ENCODE measurements at regions not wholly inside any gene's neighbourhood (a gene's known extent, or its start where the extent isn't known, plus 50 kb on each side); places are given as distances from the start of the nearest gene placed in this dataset.
"Not testable (repeated sequence)": the region's sequence is repeated elsewhere in the genome, so short reads cannot be mapped to it uniquely, and the experiment has no call there.

DNA sequence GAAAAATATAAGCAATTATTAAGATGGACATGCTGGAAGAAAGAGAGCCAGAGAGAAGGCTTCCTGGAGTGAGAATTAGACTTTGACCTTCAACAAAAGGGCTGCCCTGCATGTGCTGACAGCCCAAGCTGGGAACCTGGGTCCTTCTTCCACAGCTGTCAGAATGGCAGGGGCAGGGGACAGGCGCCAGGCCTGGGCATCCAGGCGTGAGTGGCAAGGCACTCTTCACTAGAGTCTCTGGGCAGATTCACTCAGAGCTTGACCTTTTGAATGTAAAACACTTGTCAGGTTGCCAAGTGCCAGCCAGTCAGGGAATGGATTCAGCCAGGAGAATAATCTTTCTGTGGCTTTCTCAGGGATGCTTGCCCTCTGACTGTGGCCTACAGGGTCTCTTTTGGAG is 119.1 kb upstream of the CLINT1 start:
- Histone ChIP-seq H3K4me1 (replicated peaks) (no peaks in the 10 kb centered on the region), H3K27me3 (replicated peaks) (no peaks in the 10 kb centered on the region), H3K9me3 (replicated peaks) (no peaks in the 10 kb centered on the region), H3K4me3 (no peak overlapping the region), H3K36me3 (no peaks in the 10 kb centered on the region), H3K27ac (no peak overlapping the region)
- no peak for DNase-seq (ENCODE audit: low read depth in 1 of 2, low spot score in 2 of 2)

DNA sequence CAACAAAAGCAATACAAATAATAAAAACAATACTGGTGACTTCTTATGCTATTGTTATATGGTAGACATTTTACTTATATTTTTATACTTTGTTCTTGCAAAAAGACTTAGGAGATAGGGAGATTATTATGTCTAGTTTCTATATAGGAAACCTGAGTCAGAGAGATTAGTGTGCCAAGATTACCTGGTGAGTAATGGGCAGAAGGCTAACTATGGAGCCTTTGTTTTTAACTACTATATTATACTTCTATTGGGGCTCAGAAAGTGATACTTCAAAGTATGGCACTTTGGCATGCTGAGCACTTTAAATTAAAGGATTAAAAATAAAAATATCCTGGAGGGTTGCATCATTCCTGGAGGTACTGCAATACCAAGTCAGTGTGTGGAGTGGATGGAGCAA is 117.5 kb upstream of the CLINT1 start:
- Histone ChIP-seq H3K27me3 (replicated peaks) (no peaks in the 10 kb centered on the region), H3K9me3 (replicated peaks) (no peaks in the 10 kb centered on the region), H3K4me1 (replicated peaks) (no peaks in the 10 kb centered on the region), H3K36me3 (no peaks in the 10 kb centered on the region), H3K4me3 (no peak overlapping the region), H3K27ac (no peak overlapping the region)
- DNase-seq (ENCODE audit: low read depth in 1 of 2, low spot score in 2 of 2) = no peak

DNA sequence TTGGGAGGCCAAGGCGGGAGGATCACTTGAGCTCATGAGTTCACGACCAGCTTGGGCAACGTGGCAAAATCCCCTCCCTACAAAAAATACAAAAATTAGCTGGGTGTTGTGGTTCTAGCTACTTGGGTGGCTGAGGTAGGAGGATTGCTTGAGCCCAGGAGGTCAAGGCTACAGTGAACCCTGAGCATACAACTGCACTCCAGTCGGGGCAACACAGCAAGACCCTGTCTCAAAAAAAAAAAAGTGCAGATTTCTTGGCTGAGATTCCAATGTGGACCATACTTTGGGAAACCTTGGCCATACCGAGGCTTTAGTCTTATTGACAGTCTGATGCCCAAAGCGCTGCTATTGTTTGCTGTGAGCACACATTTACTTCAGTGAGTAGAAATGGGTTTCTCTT is 113.6 kb upstream of the CLINT1 start:
- Histone ChIP-seq H3K36me3 (no peaks in the 10 kb centered on the region), H3K27me3 (replicated peaks) (no peaks in the 10 kb centered on the region), H3K4me1 (replicated peaks) (no peaks in the 10 kb centered on the region), H3K9me3 (replicated peaks) (no peaks in the 10 kb centered on the region), H3K4me3 (no peak overlapping the region), H3K27ac (no peak overlapping the region)
- DNase-seq (ENCODE audit: low read depth in 1 of 2, low spot score in 2 of 2) = no peak

DNA sequence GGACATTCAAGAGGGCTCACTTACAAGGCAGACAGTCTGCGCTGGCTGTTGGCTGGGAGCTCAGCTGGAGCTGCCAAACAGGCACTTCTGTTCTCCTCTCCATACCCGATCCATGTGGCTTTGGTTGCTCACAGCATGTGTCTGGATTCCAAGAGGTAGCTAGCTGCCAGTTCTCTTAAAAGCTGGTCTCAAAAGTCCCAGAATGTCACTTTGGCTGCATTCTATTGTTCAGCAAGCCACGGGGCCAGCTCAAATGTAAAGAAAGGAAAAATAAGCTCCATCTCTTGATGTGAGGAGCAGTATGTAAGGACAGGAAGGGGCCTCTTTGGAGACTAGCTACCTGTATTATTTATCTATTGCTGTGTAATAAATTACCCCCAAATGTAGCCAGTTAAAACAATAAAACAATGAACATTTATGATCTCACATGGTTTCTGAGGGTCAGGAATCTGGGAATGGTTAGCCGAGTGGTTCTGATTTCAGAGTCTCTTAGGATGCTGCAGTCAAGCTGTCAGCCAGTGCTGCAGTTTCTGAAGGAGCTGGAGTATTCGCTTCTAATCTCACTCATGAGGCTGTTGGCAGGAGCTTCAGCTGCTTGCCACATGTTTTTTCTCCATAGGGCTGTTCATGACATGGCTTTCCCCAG is 112.7 kb upstream of the CLINT1 start:
- no peak for DNase-seq (ENCODE audit: low read depth in 1 of 2, low spot score in 2 of 2)
- H3K4me3 ChIP-seq = no peak overlapping the region
- H3K27me3 ChIP-seq (replicated peaks) = no peaks in the 10 kb centered on the region
- no peaks in the 10 kb centered on the region for H3K36me3 ChIP-seq
- H3K4me1 ChIP-seq (replicated peaks) = no peaks in the 10 kb centered on the region
- no peak overlapping the region for H3K27ac ChIP-seq
- no peaks in the 10 kb centered on the region for H3K9me3 ChIP-seq (replicated peaks)

DNA sequence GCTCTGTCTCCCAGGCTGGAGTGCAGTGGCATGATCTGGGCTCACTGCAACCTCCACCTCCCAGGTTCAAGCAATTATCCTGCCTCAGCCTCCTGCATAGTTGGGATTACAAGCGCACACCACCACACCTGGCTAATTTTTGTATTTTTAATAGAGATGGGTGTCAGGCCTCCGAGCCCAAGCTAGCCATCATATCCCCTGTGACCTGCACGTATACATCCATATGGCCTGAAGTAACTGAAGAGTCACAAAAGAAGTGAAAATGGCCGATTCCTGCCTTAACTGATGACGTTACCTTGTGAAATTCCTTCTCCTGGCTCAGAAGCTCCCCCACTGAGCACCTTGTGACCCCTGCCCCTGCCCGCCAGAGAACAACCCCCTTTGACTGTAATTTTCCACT is 109.6 kb upstream of the CLINT1 start:
- not testable (repeated sequence) for H3K36me3 ChIP-seq; H3K4me1 ChIP-seq (replicated peaks); H3K9me3 ChIP-seq (replicated peaks); DNase-seq (ENCODE audit: low read depth in 1 of 2, low spot score in 2 of 2); H3K4me3 ChIP-seq; H3K27me3 ChIP-seq (replicated peaks); H3K27ac ChIP-seq

DNA sequence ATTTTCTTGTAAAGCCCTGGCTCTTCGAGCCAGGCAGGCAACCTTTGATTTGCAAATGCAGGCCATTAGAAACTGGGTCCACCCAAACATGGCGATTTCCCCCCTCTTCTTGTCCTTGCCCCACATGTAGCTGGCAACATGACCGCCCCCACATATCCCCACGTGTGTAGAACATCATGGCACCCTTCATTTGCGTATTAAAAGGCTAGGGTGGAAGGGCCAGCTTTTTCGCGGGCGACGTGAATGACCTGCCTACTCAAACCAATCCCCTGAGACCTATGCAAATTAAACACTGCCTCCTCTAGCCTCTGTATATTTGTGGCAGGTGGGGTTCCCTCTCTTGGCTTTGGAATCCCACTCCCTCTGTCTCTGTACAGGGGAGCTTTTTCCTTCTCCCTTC is 107.0 kb upstream of the CLINT1 start:
- no peak overlapping the region for H3K4me3 ChIP-seq
- no peak for DNase-seq (ENCODE audit: low read depth in 1 of 2, low spot score in 2 of 2)
- no peaks in the 10 kb centered on the region for H3K4me1 ChIP-seq (replicated peaks)
- H3K27me3 ChIP-seq (replicated peaks) = peaks cover 4% of the 10 kb centered on the region; the same call in 1 of the 2 replicates
- no peaks in the 10 kb centered on the region for H3K36me3 ChIP-seq
- no peaks in the 10 kb centered on the region for H3K9me3 ChIP-seq (replicated peaks)
- H3K27ac ChIP-seq = no peak overlapping the region

DNA sequence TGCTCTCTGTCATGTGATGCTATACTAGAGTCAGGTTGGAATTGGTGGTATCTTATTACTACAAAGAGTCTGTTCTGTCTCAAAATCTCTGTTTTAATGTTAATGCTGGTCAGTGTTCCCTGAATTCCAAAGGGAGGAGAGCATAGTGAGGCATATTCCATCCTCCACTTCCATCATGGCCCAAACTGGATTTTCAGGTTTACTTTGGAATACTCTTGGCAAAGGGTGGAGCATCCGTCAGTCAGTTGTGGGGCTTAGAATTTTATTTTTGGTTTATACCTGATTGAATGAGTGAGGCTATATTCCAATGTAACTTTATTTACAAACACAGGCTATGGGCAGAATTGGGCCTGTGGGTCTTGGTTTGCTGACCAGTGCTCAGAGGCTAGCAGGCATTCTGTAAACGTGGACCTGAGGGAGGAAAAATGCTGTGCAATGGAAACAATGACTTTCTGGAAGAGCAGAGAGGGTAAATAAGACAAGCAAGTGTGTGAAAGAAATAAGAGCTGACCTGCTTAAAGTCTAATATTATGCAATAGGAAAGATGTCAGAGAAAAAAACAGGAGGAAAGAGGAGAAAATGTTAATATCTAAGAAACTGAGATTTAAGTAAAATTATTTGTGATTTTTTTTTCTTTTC is 106.2 kb upstream of the CLINT1 start:
- H3K9me3 ChIP-seq (replicated peaks) = no peaks in the 10 kb centered on the region

DNA sequence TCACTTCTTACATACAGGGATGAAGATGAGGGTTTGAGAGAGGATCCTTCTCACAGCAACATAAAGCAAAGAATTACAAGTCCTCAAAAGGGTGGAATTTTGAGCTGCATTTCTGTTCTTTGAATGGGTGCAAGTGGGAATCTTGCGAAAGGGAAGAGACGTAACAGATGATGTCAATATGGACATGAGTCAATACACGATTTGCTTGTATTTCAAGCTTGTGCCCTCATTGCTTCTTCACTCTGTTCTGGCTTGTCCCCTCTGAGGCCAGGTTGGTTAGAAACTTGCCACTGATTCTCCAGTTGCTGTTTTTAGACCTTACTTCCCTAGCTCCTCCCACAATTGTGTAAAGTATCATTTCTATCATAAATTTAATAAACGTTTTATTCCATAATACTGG is 104.8 kb upstream of the CLINT1 start:
- no peaks in the 10 kb centered on the region for H3K4me1 ChIP-seq (replicated peaks)
- H3K27ac ChIP-seq = no peak overlapping the region
- no peaks in the 10 kb centered on the region for H3K36me3 ChIP-seq
- H3K27me3 ChIP-seq (replicated peaks) = peaks cover 4% of the 10 kb centered on the region; the same call in 1 of the 2 replicates
- no peaks in the 10 kb centered on the region for H3K9me3 ChIP-seq (replicated peaks)
- H3K4me3 ChIP-seq = no peak overlapping the region
- DNase-seq (ENCODE audit: low read depth in 1 of 2, low spot score in 2 of 2) = no peak

More for the DNA sequence above, 106.2 kb upstream of the CLINT1 start:
- Histone ChIP-seq H3K36me3 (no peaks in the 10 kb centered on the region), H3K4me3 (no peak overlapping the region), H3K27ac (no peak overlapping the region), H3K4me1 (replicated peaks) (no peaks in the 10 kb centered on the region), H3K27me3 (replicated peaks) (peaks cover 4% of the 10 kb centered on the region; the same call in 1 of the 2 replicates)
- DNase-seq (ENCODE audit: low read depth in 1 of 2, low spot score in 2 of 2) = no peak

DNA sequence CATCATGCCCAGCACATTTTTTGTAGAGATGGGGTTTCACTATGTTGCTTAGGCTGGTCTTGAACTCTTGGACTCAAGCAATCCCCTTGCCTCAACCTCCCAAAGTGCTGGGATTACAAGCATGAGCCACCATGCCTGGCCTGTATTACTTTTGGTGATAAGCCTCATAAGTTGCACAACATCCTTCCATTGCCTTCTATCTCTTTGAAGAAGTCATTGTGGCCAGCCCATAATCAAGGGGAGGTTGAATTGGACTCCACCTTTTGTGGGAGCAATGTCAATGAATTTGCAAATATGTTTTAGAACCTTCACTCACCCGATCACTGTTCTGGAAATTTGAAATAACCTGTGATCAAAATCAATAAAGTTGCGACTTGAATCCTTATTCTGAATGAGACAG is 104.3 kb upstream of the CLINT1 start:
- Histone ChIP-seq H3K9me3 (replicated peaks) (no peaks in the 10 kb centered on the region), H3K4me3 (no peak overlapping the region), H3K27me3 (replicated peaks) (peaks cover 4% of the 10 kb centered on the region; the same call in 1 of the 2 replicates), H3K4me1 (replicated peaks) (no peaks in the 10 kb centered on the region), H3K27ac (no peak overlapping the region), H3K36me3 (no peaks in the 10 kb centered on the region)
- DNase-seq (ENCODE audit: low read depth in 1 of 2, low spot score in 2 of 2) = no peak

DNA sequence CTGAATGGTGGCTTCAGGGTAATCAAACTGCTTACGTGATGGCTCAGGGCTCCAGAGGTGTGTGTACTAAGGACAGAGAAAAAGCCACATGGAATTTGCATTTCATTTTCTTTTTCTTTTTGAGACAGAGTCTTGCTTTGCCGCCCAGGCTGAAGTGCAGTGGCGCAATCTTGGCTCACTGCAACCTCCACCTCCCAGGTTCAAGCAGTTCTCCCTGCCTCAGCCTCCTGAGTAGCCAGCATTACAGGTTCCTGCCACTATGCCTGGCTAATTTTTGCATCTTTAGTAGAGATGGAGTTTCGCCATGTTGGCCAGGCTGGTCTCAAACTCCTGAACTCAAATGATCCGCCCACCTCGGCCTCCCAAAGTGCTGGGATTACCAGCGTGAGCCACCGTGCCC is 103.7 kb upstream of the CLINT1 start:
- H3K9me3 ChIP-seq (replicated peaks); H3K36me3 ChIP-seq; H3K27me3 ChIP-seq (replicated peaks); H3K27ac ChIP-seq; H3K4me1 ChIP-seq (replicated peaks); DNase-seq (ENCODE audit: low read depth in 1 of 2, low spot score in 2 of 2); H3K4me3 ChIP-seq: not testable (repeated sequence)

DNA sequence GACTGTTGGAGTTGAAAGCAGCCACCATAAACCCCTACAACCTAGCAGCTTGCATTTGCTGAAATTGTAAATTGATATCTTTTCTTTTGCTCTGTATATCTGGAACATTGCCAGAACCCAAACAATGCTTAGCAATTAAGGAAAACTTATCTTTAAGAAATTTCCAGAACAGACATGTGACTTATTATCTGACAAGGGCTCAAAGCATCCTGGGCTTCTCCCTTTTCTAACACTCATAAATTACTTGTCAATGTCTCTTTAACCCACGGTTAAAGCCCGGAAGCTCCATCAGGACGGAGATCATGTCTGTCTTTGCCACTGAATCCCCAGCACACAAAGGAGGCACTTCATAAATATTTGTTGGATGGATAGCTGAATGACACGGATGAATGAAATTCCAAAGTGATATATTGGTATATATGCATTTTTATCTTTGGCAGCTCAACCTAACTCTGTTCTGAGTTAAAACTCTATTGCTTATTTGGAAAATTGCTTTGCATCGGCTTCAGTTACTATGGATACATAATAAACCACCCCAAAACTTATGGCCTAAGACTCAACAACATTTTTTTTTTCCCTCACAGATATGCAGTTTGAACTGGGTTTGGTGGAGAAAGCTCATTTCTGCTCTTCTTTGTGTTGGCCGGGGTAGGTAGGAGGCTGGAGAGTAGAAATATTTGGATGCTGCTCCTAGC is 103.1 kb upstream of the CLINT1 start:
- no peak for DNase-seq (ENCODE audit: low read depth in 1 of 2, low spot score in 2 of 2)
- H3K27me3 ChIP-seq (replicated peaks) = peaks cover 4% of the 10 kb centered on the region; the same call in 1 of the 2 replicates
- H3K27ac ChIP-seq = no peak overlapping the region
- no peaks in the 10 kb centered on the region for H3K36me3 ChIP-seq
- no peak overlapping the region for H3K4me3 ChIP-seq
- no peaks in the 10 kb centered on the region for H3K4me1 ChIP-seq (replicated peaks)
- no peaks in the 10 kb centered on the region for H3K9me3 ChIP-seq (replicated peaks)

DNA sequence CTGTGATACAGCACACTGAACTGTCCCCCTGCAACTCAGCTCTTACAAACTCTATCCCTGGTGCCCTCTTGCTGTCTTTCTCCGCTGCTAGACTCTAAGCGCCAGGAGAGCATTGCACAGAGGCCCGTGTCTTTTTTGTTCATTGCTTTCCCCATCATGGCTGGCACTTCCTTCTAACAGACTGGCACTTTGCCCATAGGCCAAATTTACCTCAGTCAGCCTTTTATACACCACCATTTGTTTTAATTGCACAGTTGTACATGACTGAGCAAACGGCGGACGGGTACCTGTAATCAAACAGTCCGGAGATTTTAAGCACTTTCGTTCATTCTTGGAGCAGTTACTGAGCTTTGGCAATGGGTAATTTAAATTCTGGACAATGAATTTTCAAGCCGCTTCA is 102.2 kb upstream of the CLINT1 start:
- Histone ChIP-seq H3K4me3 (no peak overlapping the region), H3K27me3 (replicated peaks) (peaks cover 4% of the 10 kb centered on the region; the same call in 1 of the 2 replicates), H3K36me3 (no peaks in the 10 kb centered on the region), H3K27ac (no peak overlapping the region), H3K9me3 (replicated peaks) (no peaks in the 10 kb centered on the region), H3K4me1 (replicated peaks) (no peaks in the 10 kb centered on the region)
- DNase-seq (ENCODE audit: low read depth in 1 of 2, low spot score in 2 of 2) = no peak

DNA sequence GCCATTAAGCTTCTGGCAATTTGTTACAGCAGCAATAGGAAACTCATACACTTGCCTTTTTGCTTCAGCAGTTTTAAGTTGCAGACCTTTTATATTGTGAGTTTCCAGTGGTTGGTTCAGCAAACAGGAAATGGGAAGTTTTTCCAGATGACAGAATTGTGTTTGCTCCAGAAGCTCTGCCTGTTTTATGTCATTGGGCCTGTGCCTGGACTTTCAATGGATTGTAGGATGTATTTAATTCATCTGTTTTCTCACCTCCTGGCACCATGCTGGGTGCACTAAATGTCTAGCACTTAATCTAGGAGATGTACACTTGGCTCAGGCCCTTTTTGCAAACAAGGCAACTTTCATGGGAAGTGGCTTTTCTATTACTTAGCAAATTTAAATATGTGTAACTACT is 100.4 kb upstream of the CLINT1 start:
- DNase-seq (ENCODE audit: low read depth in 1 of 2, low spot score in 2 of 2) = no peak
- H3K36me3 ChIP-seq = no peaks in the 10 kb centered on the region
- H3K9me3 ChIP-seq (replicated peaks) = no peaks in the 10 kb centered on the region

DNA sequence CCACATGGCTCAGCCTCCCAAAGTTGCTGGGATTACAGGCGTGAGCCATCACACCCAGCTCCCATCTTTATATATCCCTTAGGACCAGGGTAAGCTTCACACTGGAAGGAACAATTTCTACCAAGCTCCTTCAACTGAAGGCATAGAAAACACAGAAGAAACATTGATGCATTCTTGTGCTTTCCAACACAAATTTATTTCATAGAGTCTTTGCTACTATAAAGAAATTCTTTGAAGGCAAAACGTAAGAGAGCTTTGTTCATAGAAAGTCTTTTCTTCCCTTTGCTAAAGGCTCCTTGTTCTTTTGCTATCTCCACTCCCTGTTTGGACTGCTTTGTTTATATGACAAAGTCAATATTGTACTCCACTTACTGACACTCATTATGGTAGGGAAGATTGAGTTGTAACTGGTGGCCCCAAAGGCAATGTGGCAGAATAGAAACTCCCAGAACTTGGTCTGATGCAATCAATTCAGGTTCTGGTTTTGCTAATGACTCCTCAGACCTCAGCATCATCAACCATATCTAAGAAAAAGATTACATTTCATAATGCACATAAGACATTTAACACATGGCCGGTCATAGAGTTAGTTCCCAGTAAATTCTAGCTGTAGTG is 97.4 kb upstream of the CLINT1 start:
- Histone ChIP-seq H3K4me1 (replicated peaks) (no peaks in the 10 kb centered on the region), H3K27me3 (replicated peaks) (no peaks in the 10 kb centered on the region; the same call in 1 of the 2 replicates), H3K36me3 (no peaks in the 10 kb centered on the region), H3K9me3 (replicated peaks) (no peaks in the 10 kb centered on the region), H3K27ac (no peak overlapping the region), H3K4me3 (no peak overlapping the region)
- no peak for DNase-seq (ENCODE audit: low read depth in 1 of 2, low spot score in 2 of 2)

More for the DNA sequence above, 100.4 kb upstream of the CLINT1 start:
- Histone ChIP-seq H3K27me3 (replicated peaks) (no peaks in the 10 kb centered on the region; the same call in 1 of the 2 replicates), H3K4me1 (replicated peaks) (no peaks in the 10 kb centered on the region), H3K27ac (no peak overlapping the region), H3K4me3 (no peak overlapping the region)

Data from SJSA1 (cell line).